Vagina (tissue), 2 donors: ENCODE measurements at regions not wholly inside any gene's neighbourhood (a gene's known extent, or its start where the extent isn't known, plus 50 kb on each side); places are given as distances from the start of the nearest gene placed in this dataset.
A peak's percentile ranks its signal among the peaks of the same experiment; 100 is the strongest.
"Not testable (repeated sequence)": the region's sequence is repeated elsewhere in the genome, so short reads cannot be mapped to it uniquely, and the experiment has no call there.

Source experiments
- DNase-seq, 2 donors: peaks; one replicate each; pipeline ENCODE4 v3.0.0-alpha.2; 2017; ENCODE audit errors: extremely low spot score in 2 of 2
- H3K27ac ChIP-seq: fragments of 200-600 bp; sonication (generic); one replicate; pipeline ENCODE4 v1.5.1; 2019
- H3K27me3 ChIP-seq: fragments of 200-600 bp; sonication (generic); one replicate; pipeline ENCODE4 v1.5.1; 2019
- H3K36me3 ChIP-seq, 2 donors: fragments of 200-600 bp; sonication (generic); one replicate each; pipeline ENCODE4 v1.5.1; 2017 to 2019
- H3K4me1 ChIP-seq: fragments of 200-600 bp; sonication (generic); one replicate; pipeline ENCODE4 v1.5.1; 2019
- H3K4me3 ChIP-seq, 2 donors: fragments of 200-600 bp; sonication (generic); 1 replicate in 1 of 2; 2 replicates in 1 of 2; pipeline ENCODE4 v1.5.1; 2016 to 2019
- H3K9me3 ChIP-seq: fragments of 200-600 bp; sonication (generic); one replicate; pipeline ENCODE4 v1.5.1; 2019
- POLR2A ChIP-seq, 2 donors: fragments of 450-650 bp; IDR thresholded peaks; one replicate each; pipeline ENCODE4 v1.6.1; 2017; ENCODE audit warnings: antibody characterized with exemption in 2 of 2, mild to moderate bottlenecking in 2 of 2, moderate library complexity in 2 of 2
- POLR2AphosphoS5 ChIP-seq, 2 donors: sonication (generic); formaldehyde crosslinking; IDR thresholded peaks; one replicate each; pipeline ENCODE4 v1.9.0; 2017; ENCODE audit warnings: antibody characterized with exemption in 2 of 2, mild to moderate bottlenecking in 2 of 2, low read depth in 1 of 2; ENCODE audit not compliant: insufficient read depth in 1 of 2
- intact Hi-C: fragments of 100-400 bp; cut with DNase I; formaldehyde crosslinking; loops from one replicate; pipeline ENCODE4 v1.15.1; 2023
- TF ChIP-seq, protein P1 (sequence below), 3 experiments: fragments of 450-650 bp in 2 of 3; fragments of 200-600 bp in 1 of 3; sonication (generic) in 1 of 3; IDR thresholded peaks; one replicate each; pipeline ENCODE4 v1.5.1; 2017 to 2019; ENCODE audit warnings: antibody characterized with exemption in 3 of 3, mild to moderate bottlenecking in 2 of 3, moderate library complexity in 2 of 3

DNA sequence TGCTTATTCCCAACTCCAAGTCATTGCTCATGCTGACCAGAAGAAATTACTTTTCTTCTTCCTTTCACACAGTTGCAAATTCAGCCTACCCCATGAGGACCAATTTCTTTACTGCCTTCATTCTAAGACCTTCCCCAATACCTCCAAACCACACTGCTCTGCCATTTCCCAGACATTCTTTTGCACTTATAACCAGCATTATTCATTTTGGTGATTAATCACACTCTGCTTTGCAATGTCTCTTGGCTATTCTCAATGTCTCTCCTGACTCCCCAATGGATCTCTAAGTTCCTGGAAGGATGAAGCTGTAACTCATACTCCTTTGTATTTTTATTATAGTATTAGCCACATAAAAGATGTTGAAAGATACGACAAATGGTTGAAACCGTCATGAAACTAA is 105.7 kb upstream of the RANBP3L start:
- H3K27ac ChIP-seq = no peak overlapping the region
- intact Hi-C loops = no loop called here
- no peaks in the 10 kb centered on the region for H3K36me3 ChIP-seq
- H3K4me3 ChIP-seq = no peak overlapping the region
- no peaks in the 10 kb centered on the region for H3K27me3 ChIP-seq
- peaks cover 14% of the 10 kb centered on the region for H3K4me1 ChIP-seq
- no peak for DNase-seq
- H3K9me3 ChIP-seq = no peaks in the 10 kb centered on the region
- TF ChIP-seq, protein P1, sequence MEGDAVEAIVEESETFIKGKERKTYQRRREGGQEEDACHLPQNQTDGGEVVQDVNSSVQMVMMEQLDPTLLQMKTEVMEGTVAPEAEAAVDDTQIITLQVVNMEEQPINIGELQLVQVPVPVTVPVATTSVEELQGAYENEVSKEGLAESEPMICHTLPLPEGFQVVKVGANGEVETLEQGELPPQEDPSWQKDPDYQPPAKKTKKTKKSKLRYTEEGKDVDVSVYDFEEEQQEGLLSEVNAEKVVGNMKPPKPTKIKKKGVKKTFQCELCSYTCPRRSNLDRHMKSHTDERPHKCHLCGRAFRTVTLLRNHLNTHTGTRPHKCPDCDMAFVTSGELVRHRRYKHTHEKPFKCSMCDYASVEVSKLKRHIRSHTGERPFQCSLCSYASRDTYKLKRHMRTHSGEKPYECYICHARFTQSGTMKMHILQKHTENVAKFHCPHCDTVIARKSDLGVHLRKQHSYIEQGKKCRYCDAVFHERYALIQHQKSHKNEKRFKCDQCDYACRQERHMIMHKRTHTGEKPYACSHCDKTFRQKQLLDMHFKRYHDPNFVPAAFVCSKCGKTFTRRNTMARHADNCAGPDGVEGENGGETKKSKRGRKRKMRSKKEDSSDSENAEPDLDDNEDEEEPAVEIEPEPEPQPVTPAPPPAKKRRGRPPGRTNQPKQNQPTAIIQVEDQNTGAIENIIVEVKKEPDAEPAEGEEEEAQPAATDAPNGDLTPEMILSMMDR (IDR thresholded peaks at IDR 0.05) = no peak
- no peak for TF ChIP-seq POLR2A (IDR thresholded peaks at IDR 0.05)
- no peak for TF ChIP-seq POLR2AphosphoS5 (IDR thresholded peaks at IDR 0.05; ENCODE audit: insufficient read depth in 1 of 2, low read depth in 1 of 2)

DNA sequence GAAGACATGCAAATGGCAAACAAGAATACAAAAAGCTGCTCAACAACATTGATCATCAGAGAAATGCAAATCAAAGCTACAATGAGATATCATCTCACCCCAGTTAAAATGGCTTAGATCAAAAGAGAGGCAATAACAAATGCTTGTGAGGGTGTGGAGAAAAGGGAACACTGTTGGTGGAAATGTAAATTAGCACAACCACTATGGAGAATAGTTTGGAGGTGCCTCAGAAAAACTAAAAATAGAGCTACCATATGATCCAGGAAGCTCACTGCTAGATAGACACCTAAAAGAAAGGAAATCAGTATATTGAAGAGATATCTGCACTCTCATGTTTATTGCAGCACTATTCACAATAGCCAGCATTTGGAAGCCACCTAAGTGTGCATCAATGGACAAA is 108.0 kb upstream of the RANBP3L start:
- H3K36me3 ChIP-seq, H3K4me1 ChIP-seq, H3K4me3 ChIP-seq, H3K27me3 ChIP-seq, H3K9me3 ChIP-seq, DNase-seq, H3K27ac ChIP-seq: not testable (repeated sequence)
- intact Hi-C loops = loop anchor here (5.0 kb wide), 1 partner anchor 293 kb away; no protein-coding TSS in a partner anchor

DNA sequence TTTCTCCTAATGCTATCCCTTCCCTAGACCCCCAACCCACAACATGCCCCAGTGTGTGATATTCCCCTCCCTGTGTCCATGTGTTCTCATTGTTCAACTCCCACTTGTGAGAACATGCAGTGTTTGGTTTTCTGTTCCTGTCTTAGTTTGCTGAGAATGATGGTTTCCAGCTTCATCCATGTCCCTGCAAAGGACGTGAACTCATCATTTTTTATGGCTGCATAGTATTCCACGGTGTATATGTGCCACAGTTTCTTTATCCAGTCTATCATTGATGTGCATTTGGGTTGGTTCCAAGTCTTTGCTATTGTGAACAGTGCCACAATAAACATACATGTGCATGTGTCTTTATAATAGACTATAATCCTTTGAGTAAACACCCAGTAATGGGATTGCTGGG is 109.0 kb upstream of the RANBP3L start:
- not testable (repeated sequence) for DNase-seq, H3K36me3 ChIP-seq, H3K27ac ChIP-seq, H3K4me1 ChIP-seq, H3K27me3 ChIP-seq, H3K9me3 ChIP-seq, H3K4me3 ChIP-seq
- intact Hi-C loops = loop anchor here (5.0 kb wide), 1 partner anchor 292 kb away; no protein-coding TSS in a partner anchor

DNA sequence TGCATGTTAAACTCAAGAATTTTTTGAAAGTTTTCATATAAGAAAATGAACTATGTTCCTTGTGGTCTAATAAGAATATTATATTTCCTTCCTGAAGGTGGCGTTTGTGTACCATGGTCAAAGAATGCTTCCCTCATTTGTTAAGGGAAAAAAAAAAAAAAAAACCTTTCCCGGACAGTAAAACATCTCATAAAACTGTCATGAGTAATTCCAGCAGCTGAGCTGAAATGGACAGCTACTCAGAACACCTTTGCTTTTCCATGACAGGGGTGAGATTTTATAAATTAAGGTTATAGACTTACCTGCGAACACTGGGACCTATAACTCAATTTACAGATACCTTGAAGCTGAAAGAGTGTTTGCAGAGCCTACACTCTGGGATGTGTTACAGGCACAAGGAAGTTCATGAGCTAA is 113.2 kb upstream of the RANBP3L start:
- intact Hi-C loops = loop anchor here (5.0 kb wide), 1 partner anchor 287 kb away; no protein-coding TSS in a partner anchor
- Histone ChIP-seq H3K9me3 (no peaks in the 10 kb centered on the region), H3K4me1 (peaks cover 8% of the 10 kb centered on the region), H3K27ac (no peak overlapping the region), H3K4me3 (no peak overlapping the region), H3K27me3 (no peaks in the 10 kb centered on the region), H3K36me3 (no peaks in the 10 kb centered on the region)
- DNase-seq = no peak
- TF ChIP-seq POLR2A (IDR thresholded peaks at IDR 0.05) = no peak
- TF ChIP-seq, protein P1 (IDR thresholded peaks at IDR 0.05) = peak in 1 of 3 experiments; percentile 17
- peak in 1 of 2 donors; percentile 35 for TF ChIP-seq POLR2AphosphoS5 (IDR thresholded peaks at IDR 0.05; ENCODE audit: insufficient read depth in 1 of 2, low read depth in 1 of 2)

DNA sequence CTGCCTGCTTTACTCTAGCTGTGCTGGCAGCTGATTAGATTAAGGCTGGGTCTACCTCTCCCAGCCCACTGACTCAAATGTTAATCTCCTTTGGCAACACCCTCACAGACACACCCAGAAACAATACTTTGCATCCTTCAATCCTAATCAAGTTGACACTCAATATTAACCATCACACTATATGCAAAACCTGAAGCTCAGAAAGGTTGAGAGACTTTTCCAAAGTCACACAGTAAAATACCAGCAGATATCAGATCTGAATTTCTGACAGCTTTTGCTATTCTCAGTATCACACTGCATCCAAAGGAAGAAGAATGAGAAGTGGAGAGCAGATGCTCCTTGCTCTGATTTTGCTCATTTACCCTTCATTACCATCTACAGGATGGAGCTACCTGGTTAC is 114.9 kb upstream of the RANBP3L start:
- intact Hi-C loops = no loop called here

DNA sequence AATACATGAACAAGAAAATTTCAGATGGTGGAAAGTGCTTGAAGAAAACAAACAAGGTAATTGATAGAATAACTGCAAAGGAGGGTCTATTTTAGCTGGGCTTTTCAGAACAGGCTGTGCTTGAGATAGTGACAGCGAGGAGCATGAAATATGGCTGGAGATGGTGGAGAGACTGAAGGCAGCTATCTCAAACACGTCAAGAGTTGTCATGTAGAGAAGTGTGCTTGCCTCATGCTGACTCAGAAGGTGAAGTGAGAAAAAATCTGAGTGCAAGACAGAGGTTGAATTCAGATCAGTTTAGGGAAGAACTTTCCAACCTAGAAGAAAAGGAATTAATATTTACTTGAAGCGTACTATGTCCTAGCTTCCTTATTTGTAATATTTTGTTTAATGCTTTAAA is 115.5 kb upstream of the RANBP3L start:
- TF ChIP-seq, protein P1 (IDR thresholded peaks at IDR 0.05) = no peak
- H3K27me3 ChIP-seq = no peaks in the 10 kb centered on the region
- H3K36me3 ChIP-seq = no peaks in the 10 kb centered on the region
- no peak overlapping the region for H3K27ac ChIP-seq
- peaks cover 8% of the 10 kb centered on the region for H3K4me1 ChIP-seq
- H3K9me3 ChIP-seq = no peaks in the 10 kb centered on the region
- intact Hi-C loops = no loop called here
- H3K4me3 ChIP-seq = no peak overlapping the region
- no peak for DNase-seq

More for the DNA sequence above, 114.9 kb upstream of the RANBP3L start:
- DNase-seq = no peak
- H3K4me1 ChIP-seq = peaks cover 8% of the 10 kb centered on the region
- TF ChIP-seq POLR2A (IDR thresholded peaks at IDR 0.05) (no peak), POLR2AphosphoS5 (IDR thresholded peaks at IDR 0.05; ENCODE audit: insufficient read depth in 1 of 2, low read depth in 1 of 2) (no peak)
- TF ChIP-seq, protein P1 (IDR thresholded peaks at IDR 0.05) = no peak
- H3K4me3 ChIP-seq = no peak overlapping the region
- no peaks in the 10 kb centered on the region for H3K36me3 ChIP-seq
- no peaks in the 10 kb centered on the region for H3K27me3 ChIP-seq
- no peaks in the 10 kb centered on the region for H3K9me3 ChIP-seq
- H3K27ac ChIP-seq = no peak overlapping the region
